ENCODE measurements at regions not wholly inside any gene's neighbourhood (a gene's known extent, or its start where the extent isn't known, plus 50 kb on each side); places are given as distances from the start of the nearest gene placed in this dataset.
"Not testable (repeated sequence)": the region's sequence is repeated elsewhere in the genome, so short reads cannot be mapped to it uniquely, and the experiment has no call there.

GRCh38 chr4:118410138-118410537, 57.3 kb upstream of the PRSS12 start:
- DNase-seq (ENCODE audit: low read depth in 1 of 2, low spot score in 1 of 2) = no peak

- DNase-seq (ENCODE audit: low read depth in 1 of 2, low spot score in 1 of 2) = no peak
Measured at GRCh38 chr4:118417325-118417724, 64.5 kb upstream of the PRSS12 start.

GRCh38 chr4:118417800-118418199, 65.0 kb upstream of the PRSS12 start:
- not testable (repeated sequence) for DNase-seq (ENCODE audit: low read depth in 1 of 2, low spot score in 1 of 2)

GRCh38 chr4:118418396-118418795, 65.6 kb upstream of the PRSS12 start:
- not testable (repeated sequence) for DNase-seq (ENCODE audit: low read depth in 1 of 2, low spot score in 1 of 2)

GRCh38 chr4:118419626-118420025, 66.8 kb upstream of the PRSS12 start:
- not testable (repeated sequence) for DNase-seq (ENCODE audit: low read depth in 1 of 2, low spot score in 1 of 2)

GRCh38 chr4:118424062-118424461, 71.3 kb upstream of the PRSS12 start:
- peak; percentile 4 to 17 for DNase-seq (ENCODE audit: low read depth in 1 of 2, low spot score in 1 of 2)

- not testable (repeated sequence) for DNase-seq (ENCODE audit: low read depth in 1 of 2, low spot score in 1 of 2)
Measured at GRCh38 chr4:118428881-118429280, 76.1 kb upstream of the PRSS12 start.

GRCh38 chr4:118432359-118432758, 79.6 kb upstream of the PRSS12 start:
- DNase-seq (ENCODE audit: low read depth in 1 of 2, low spot score in 1 of 2) = not testable (repeated sequence)

- not testable (repeated sequence) for DNase-seq (ENCODE audit: low read depth in 1 of 2, low spot score in 1 of 2)
Measured at GRCh38 chr4:118433612-118434375, 81.0 kb upstream of the PRSS12 start.

- DNase-seq (ENCODE audit: low read depth in 1 of 2, low spot score in 1 of 2) = not testable (repeated sequence)
Measured at GRCh38 chr4:118435415-118435814, 82.6 kb upstream of the PRSS12 start.

- not testable (repeated sequence) for DNase-seq (ENCODE audit: low read depth in 1 of 2, low spot score in 1 of 2)
Measured at GRCh38 chr4:118442115-118442837, 89.5 kb upstream of the PRSS12 start.

GRCh38 chr4:118447397-118447796, 94.6 kb upstream of the PRSS12 start:
- not testable (repeated sequence) for DNase-seq (ENCODE audit: low read depth in 1 of 2, low spot score in 1 of 2)

GRCh38 chr4:118454857-118455256, 102.1 kb upstream of the PRSS12 start:
- DNase-seq (ENCODE audit: low read depth in 1 of 2, low spot score in 1 of 2) = not testable (repeated sequence)

GRCh38 chr4:118461435-118461834, 108.6 kb upstream of the PRSS12 start:
- not testable (repeated sequence) for DNase-seq (ENCODE audit: low read depth in 1 of 2, low spot score in 1 of 2)

- not testable (repeated sequence) for DNase-seq (ENCODE audit: low read depth in 1 of 2, low spot score in 1 of 2)
Measured at GRCh38 chr4:118465831-118466230, 113.0 kb upstream of the PRSS12 start.

GRCh38 chr4:118474001-118474626, 121.3 kb upstream of the PRSS12 start:
- DNase-seq (ENCODE audit: low read depth in 1 of 2, low spot score in 1 of 2) = not testable (repeated sequence)

- DNase-seq (ENCODE audit: low read depth in 1 of 2, low spot score in 1 of 2) = not testable (repeated sequence)
Measured at GRCh38 chr4:118474771-118475170, 122.0 kb upstream of the PRSS12 start.

- DNase-seq (ENCODE audit: low read depth in 1 of 2, low spot score in 1 of 2) = not testable (repeated sequence)
Measured at GRCh38 chr4:118475901-118476300, 123.1 kb upstream of the PRSS12 start.

- not testable (repeated sequence) for DNase-seq (ENCODE audit: low read depth in 1 of 2, low spot score in 1 of 2)
Measured at GRCh38 chr4:118477826-118478225, 125.0 kb upstream of the PRSS12 start.

- not testable (repeated sequence) for DNase-seq (ENCODE audit: low read depth in 1 of 2, low spot score in 1 of 2)
Measured at GRCh38 chr4:118485801-118486314, 133.1 kb upstream of the PRSS12 start.

GRCh38 chr4:118492963-118493362, 140.2 kb upstream of the PRSS12 start:
- DNase-seq (ENCODE audit: low read depth in 1 of 2, low spot score in 1 of 2) = not testable (repeated sequence)

All from activated CD4-positive, alpha-beta T cell treated with anti-CD3 and anti-CD28 coated beads, Interleukin-2, amount 50 U/mL, for 24 hours (primary cell).